HG03354 (cell line): ENCODE measurements at regions not wholly inside any gene's neighbourhood (a gene's known extent, or its start where the extent isn't known, plus 50 kb on each side); places are given as distances from the start of the nearest gene placed in this dataset.
"Not testable (repeated sequence)": the region's sequence is repeated elsewhere in the genome, so short reads cannot be mapped to it uniquely, and the experiment has no call there.

Experiments
- ATAC-seq: cut with Tn5 transposase; IDR thresholded peaks from one replicate; pipeline ENCODE4 v1.9.1; 2021; ENCODE audit warnings: mild to moderate bottlenecking; ENCODE audit not compliant: unreplicated experiment, poor library complexity, severe bottlenecking

DNA sequence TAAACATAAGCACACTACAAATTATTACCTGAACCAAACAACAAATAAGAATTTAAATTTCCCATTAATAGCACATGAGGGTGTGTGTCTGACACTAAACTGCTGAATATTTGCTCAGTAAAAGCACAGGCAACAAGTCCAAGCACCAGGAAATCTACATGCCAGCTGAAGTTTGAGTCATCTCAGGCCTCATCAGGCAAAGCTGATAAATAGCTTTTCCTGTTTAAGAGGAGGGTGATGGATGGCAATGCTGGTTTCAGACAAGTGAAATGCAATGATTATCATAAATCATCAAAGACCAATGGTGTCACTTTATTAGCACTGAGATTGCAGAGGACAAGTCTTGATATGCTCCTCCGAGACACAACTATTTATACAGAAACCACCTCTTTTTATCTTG lies 1668.0 kb upstream of the C9orf72 start:
- ATAC-seq = no peak

DNA sequence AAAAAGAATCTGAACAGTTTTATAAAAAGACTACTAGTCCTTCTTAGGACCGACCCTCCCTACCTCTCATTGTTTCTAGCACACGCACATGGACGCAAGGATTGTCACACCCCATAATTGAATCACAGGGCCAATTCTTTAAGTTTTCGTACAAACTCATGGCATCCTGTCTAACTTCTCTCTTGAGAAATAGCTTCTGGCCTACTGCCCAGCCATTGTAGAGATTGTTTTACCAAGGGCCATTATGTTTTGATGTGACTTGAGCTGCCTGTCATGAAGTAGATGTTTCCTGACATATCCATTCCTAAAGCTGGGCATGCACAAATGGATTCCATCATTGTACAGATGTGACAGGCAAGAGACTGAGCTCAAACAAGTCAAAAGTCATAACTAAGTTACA lies 1672.1 kb upstream of the C9orf72 start:
- no peak for ATAC-seq

- not testable (repeated sequence) for ATAC-seq
These were observed 1697.1 kb upstream of the C9orf72 start for GRCh38 chr9:29270400-29270799.

DNA sequence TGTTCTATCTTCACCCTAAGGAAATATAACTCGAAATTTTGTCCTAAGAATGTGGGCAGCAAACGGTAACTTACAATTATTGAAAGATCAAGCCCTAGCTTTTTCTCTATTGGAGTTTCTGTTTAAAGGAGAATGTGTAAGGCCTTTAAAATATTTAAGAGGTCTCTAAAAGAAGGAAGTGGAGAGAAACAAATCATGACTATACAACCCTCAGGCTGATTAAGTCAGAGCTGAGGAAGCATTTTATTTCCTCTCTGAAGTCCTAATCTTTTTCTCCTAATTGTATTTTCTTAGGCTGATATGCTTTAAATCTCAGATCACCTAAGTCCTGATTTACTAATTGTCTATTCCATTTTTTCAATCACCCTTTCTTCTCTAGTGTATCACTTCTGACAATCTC lies 1708.8 kb upstream of the C9orf72 start:
- ATAC-seq = no peak

DNA sequence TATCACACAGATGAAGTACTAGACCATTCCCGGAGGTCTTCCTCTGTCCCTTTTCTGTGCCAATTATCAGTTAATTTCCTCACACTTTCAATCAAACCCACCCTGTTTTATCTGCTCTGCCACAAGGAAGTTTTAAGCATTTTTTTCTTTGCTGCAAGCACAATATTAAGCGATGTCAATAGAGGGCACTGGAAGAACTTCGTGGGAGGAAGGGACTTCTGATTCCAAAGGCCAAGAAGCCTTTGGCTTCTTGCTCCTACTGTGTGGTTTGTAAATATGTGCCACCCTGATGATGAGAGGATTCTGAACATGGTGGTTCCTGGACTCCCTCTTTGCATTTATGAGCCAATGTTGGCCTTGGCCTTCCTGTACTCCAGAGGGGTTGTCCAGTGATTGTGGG lies 1712.5 kb upstream of the C9orf72 start:
- no peak for ATAC-seq

DNA sequence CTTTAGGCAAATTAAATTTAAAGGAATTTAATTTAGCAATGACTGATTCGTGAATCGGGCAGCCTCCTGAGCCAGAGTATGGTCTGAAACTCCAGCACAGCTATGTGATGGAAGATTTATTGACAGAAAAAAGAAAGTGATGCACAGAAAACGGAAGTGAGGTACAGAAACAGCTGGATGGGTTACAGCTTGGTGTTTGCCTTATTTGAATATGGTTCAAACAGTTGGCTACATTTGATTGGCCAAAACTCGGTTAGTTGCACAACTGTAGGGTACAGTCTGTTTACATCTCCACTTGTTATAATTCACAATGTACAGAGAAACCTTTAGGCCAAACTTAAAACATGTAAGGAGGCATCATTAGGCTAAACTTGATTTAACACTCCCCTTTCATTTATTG lies 1716.1 kb upstream of the C9orf72 start:
- ATAC-seq = no peak

- no peak for ATAC-seq
These were observed 1717.2 kb upstream of the C9orf72 start for GRCh38 chr9:29290516-29290915.

DNA sequence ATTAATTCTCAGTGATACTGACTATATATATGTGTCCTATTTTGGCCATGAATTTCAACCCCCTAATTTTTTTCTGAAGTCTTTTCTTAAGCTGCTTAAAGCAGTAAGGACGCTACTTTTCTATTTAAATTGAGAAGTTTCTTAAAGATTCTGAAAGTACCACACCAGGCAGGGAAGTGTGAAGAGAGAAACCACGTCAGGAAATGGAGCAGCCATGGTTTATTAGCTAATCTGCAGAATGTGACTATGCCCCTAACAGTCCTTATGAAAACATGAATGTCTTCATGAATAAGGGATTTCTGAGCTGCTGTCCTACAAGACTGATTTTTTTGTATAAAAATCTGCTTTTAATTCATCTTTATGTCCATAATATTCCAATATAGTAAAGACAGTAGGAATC lies 1724.3 kb upstream of the C9orf72 start:
- no peak for ATAC-seq

DNA sequence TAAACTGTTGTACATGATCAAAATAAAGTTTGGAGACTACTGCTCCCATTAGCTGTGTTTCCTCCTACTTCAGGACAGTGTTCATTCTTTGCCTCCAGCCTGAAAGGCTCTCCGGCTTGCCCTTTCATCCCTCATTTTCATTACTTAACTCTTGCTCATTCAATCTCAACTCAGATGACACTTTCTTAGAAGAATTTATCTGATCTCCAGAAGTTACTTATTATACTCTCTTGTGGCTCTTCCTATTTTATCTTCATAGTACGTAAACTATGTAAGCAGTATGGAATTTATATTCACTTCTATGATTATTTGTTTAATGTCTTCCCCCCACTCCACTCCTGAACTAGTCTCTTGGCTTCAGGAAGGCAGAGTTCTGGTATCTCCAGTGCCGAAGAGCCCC lies 1737.9 kb upstream of the C9orf72 start:
- no peak for ATAC-seq

DNA sequence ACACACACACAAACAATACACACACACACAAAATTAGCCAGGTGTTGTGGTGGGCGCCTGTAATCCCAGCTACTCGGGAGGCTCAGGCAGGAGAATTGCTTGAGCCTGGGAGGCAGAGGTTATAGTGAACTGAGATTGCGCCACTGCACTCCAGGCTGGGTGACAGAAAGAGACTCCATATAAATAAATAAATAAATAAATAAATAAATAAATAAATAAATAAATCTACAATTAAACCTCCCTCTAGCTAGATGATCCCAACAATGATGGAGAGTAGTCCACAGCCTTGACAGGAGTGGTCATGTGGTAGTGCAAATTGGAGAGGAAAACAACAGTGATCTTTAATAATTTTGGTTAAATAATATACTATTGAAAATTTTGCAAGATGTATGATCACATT lies 1739.0 kb upstream of the C9orf72 start:
- ATAC-seq = no peak

- ATAC-seq = no peak
These were observed 1746.6 kb upstream of the C9orf72 start for GRCh38 chr9:29319736-29320513.

DNA sequence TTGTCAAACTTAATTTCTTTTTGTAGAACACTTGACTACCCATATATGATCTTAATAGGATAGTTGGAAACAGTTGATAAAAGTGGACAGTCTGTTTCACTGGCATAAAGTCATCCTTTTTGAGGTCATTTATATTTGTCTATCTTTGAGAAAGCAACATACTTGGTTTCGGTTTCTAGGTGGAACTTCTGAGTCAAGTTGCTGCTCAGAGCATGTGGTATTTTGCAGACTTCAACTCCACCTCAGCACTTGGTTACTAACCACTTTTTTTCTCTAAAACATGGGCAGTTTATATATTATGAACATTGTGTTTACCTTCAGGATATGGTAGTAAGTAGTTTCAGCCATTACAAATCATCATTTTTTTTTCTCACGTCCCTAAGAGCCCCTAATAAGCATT lies 1749.0 kb upstream of the C9orf72 start:
- no peak for ATAC-seq

GRCh38 chr9:29325894-29326293 lies 1752.6 kb upstream of the C9orf72 start:
- no peak for ATAC-seq

- no peak for ATAC-seq
These were observed 1759.5 kb upstream of the C9orf72 start for GRCh38 chr9:29332789-29333188.

DNA sequence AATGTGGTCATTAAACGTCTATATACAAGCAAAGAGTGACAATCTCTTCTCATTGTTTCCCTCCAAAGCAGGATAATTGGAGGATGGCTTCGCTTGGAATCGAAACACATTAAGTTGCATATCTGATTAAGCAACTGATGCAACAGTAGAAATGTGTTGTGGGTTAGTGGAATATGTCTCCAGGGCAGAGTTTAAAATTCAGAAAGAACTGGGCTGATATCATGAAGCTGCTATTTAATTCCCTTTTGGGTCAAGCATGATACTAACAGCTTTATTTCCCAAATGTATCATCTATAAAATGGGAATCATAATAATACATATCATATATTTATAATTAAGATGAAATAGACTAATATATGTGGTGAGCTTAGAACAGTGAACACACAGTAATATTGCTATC lies 1763.0 kb upstream of the C9orf72 start:
- no peak for ATAC-seq

- ATAC-seq = no peak
These were observed 1766.1 kb upstream of the C9orf72 start for GRCh38 chr9:29339387-29339786.

GRCh38 chr9:29348999-29349398 lies 1775.7 kb upstream of the C9orf72 start:
- ATAC-seq = no peak

DNA sequence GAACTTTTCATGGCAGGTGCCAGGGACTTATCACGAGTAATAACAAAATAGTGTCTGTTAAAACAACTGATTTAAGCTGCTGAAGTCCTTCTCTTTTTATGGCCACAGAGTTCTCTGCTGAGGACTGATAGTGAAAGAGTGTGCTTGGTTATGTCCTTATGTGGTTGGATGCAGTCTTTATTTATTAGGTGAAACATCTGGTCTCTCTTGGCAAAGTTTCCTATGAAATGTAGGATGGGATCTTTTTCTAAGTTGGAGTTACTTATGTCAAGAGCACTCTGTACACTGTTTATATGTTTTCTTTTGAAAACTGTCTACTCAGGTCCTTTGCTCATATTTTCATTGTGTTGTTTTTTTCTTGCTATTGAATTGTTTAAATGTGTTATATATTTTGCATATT lies 1816.1 kb upstream of the C9orf72 start:
- ATAC-seq = no peak

GRCh38 chr9:29390859-29391258 lies 1817.6 kb upstream of the C9orf72 start:
- ATAC-seq = no peak

DNA sequence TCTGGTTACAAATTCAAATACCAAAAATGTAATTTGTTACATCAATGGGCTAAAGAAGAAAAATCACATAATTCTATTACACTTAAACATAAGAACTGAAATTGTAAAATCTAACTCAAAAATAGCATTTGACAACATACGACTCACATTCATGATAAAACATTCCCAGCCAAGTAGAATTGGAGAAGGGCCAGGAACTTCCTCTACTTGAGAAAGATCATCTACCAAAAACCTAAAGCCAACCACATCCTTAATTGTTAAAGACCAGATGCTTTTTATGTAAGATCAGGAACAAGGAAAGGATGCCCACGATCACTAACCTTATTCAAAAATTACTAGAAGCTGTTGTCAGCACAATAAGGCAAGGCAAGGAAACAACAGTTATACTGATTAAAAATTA lies 1819.8 kb upstream of the C9orf72 start:
- ATAC-seq = no peak

DNA sequence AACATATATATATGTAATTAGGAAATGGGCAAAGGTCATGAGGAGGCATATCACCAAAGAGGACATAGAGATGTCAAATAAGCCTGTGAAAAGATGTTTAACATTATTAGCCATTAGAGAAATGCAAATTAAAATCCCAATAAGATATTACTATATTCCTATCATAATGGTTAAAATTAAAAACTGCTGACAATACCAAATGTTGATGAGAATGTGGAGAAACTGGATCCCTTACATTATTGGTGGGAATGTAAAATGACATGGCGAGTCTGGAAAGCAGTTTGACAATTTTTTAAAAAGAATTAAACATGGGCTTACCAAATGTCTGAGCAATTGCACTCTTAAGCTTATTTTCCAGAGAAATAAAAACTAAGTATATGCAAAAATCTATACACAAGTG lies 1821.6 kb upstream of the C9orf72 start:
- no peak for ATAC-seq

- ATAC-seq = no peak
These were observed 1823.9 kb upstream of the C9orf72 start for GRCh38 chr9:29397148-29397547.
